ENCODE measurements at regions not wholly inside any gene's neighbourhood (a gene's known extent, or its start where the extent isn't known, plus 50 kb on each side); places are given as distances from the start of the nearest gene placed in this dataset.

DNA sequence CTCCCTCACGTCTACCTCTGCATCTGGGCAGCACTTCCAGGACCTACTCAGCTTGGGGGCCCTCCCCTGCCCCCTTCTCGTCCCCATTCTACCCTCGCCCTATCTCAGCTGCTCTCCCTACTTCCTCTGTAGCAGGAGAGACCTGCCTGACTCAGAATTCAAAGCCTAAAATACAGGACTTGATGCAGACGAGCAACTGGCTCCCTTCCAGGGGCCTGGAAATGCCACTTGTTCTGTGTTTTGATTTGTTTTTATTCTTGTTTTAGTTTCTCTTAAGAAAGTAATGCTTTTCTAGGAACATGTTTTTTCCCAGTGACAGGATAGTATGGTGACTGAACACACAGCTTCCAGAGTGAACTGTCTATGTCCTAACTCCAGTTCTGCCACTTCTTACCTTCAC is 320.4 kb upstream of the CDH4 start:
- ChIA-PET POLR2A (no interaction called here), CTCF (no interaction called here)
- Histone ChIP-seq H3K4me3 (ENCODE audit: low read depth, low read length) (no peak overlapping the region), H3K27me3 (ENCODE audit: control insufficient read depth, insufficient read depth, low read length) (no peaks in the 10 kb centered on the region), H3K27ac (ENCODE audit: low read depth, low read length) (no peak overlapping the region), H3K9me3 (ENCODE audit: control insufficient read depth, insufficient read depth, low read length) (no peaks in the 10 kb centered on the region)
- no peak for TF ChIP-seq CTCF (IDR thresholded peaks at IDR 0.05; ENCODE audit: low read depth, low read length)
- no peak for DNase-seq (ENCODE audit: low read depth, low spot score)

DNA sequence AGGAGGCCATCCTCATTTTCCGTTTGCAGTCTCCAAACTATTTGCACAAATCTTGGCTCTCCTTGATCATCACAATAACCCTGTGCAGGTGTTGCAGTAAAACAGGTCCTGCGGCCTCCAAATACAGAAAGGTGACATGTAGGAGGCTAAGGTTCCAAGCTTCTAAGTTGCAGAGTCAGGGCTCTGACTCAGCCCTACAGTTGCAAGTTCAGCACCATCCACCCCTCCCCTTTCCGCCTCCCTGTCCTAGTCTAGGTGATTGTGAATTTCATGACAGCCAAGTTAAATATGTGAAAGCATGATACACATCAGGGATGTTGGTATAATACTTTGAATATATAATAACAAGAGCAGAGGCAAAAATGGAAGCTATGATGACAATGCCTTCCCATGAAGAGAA is 317.3 kb upstream of the CDH4 start:
- POLR2A ChIA-PET: no interaction called here
- no peak for TF ChIP-seq CTCF (IDR thresholded peaks at IDR 0.05; ENCODE audit: low read depth, low read length)
- Histone ChIP-seq H3K9me3 (ENCODE audit: control insufficient read depth, insufficient read depth, low read length) (no peaks in the 10 kb centered on the region), H3K4me3 (ENCODE audit: low read depth, low read length) (no peak overlapping the region), H3K27ac (ENCODE audit: low read depth, low read length) (no peak overlapping the region), H3K27me3 (ENCODE audit: control insufficient read depth, insufficient read depth, low read length) (no peaks in the 10 kb centered on the region)
- DNase-seq (ENCODE audit: low read depth, low spot score): no peak
- CTCF ChIA-PET: no interaction called here

DNA sequence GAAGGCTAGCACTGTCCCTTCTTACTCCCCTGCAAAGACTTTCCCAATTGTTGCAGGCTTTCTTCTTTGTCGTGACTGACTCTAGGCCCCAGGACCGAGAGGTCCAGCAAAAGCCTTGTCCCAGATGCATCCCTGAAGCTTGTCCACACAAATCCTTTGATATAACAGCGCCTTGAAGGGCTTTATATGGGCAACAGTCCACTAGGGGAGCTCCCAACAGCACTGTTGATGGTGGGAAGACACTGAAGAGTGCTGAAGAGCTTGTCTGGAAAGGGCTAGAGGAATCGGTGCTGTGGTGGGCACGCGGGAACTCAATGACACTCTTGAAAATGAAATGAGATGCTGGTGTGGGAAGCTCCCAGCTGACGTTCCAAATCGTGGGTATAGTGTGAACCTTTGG is 316.1 kb upstream of the CDH4 start:
- CTCF ChIA-PET: no interaction called here
- no peak overlapping the region for H3K4me3 ChIP-seq (ENCODE audit: low read depth, low read length)
- H3K27ac ChIP-seq (ENCODE audit: low read depth, low read length): no peak overlapping the region
- no peaks in the 10 kb centered on the region for H3K27me3 ChIP-seq (ENCODE audit: control insufficient read depth, insufficient read depth, low read length)
- no peaks in the 10 kb centered on the region for H3K9me3 ChIP-seq (ENCODE audit: control insufficient read depth, insufficient read depth, low read length)
- no peak for DNase-seq (ENCODE audit: low read depth, low spot score)
- peak; percentile 27 for TF ChIP-seq CTCF (IDR thresholded peaks at IDR 0.05; ENCODE audit: low read depth, low read length)
- POLR2A ChIA-PET: no interaction called here

DNA sequence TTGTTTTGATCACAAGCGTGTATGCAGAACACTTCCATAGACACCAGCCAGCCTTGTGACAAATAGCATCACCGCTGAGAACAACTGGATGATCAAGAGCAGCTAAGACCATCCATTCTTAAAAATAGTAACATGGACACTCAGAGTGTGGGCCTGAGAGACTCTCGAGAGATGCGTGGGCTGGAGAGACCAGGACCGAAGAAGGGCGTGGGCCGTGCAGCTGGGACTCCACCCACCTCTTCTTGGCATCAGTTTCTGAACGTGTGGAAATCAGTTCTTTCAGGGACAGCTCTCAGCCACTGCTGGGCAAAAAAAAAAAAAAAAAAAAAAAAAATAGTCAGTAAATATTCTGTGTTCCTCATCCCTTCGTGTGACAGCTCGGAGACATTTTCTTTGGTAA is 314.5 kb upstream of the CDH4 start:
- H3K9me3 ChIP-seq (ENCODE audit: control insufficient read depth, insufficient read depth, low read length): no peaks in the 10 kb centered on the region
- no peak for DNase-seq (ENCODE audit: low read depth, low spot score)
- no peak overlapping the region for H3K27ac ChIP-seq (ENCODE audit: low read depth, low read length)
- CTCF ChIA-PET: interaction anchor here (0.5 kb wide), 1 partner anchor 298 kb away, joined by 3 read pairs; no protein-coding TSS in a partner anchor
- H3K27me3 ChIP-seq (ENCODE audit: control insufficient read depth, insufficient read depth, low read length): no peaks in the 10 kb centered on the region
- H3K4me3 ChIP-seq (ENCODE audit: low read depth, low read length): no peak overlapping the region
- POLR2A ChIA-PET: no interaction called here
- no peak for TF ChIP-seq CTCF (IDR thresholded peaks at IDR 0.05; ENCODE audit: low read depth, low read length)

- POLR2A ChIA-PET: no interaction called here
Measured at GRCh38 chr20:60941379-60941778, 310.7 kb upstream of the CDH4 start.

More at GRCh38 chr20:60941379-60941778, 310.7 kb upstream of the CDH4 start:
- TF ChIP-seq CTCF (IDR thresholded peaks at IDR 0.05; ENCODE audit: low read depth, low read length): no peak
- CTCF ChIA-PET: no interaction called here
- Histone ChIP-seq H3K4me3 (ENCODE audit: low read depth, low read length) (no peak overlapping the region), H3K27ac (ENCODE audit: low read depth, low read length) (no peak overlapping the region), H3K27me3 (ENCODE audit: control insufficient read depth, insufficient read depth, low read length) (no peaks in the 10 kb centered on the region), H3K9me3 (ENCODE audit: control insufficient read depth, insufficient read depth, low read length) (no peaks in the 10 kb centered on the region; the same call in 1 of the 2 replicates)
- no peak for DNase-seq (ENCODE audit: low read depth, low spot score)

Data from AG04450 (cell line).